ENCODE measurements at regions not wholly inside any gene's neighbourhood (a gene's known extent, or its start where the extent isn't known, plus 50 kb on each side); places are given as distances from the start of the nearest gene placed in this dataset.
"Not testable (repeated sequence)": the region's sequence is repeated elsewhere in the genome, so short reads cannot be mapped to it uniquely, and the experiment has no call there.

GRCh38 chr21:6376321-6377070 is 4144.9 kb upstream of the TPTE start:
- H3K4me3 Mint-ChIP-seq (ENCODE audit: unreplicated experiment); H3K36me3 ChIP-seq (ENCODE audit: control insufficient read depth, insufficient read depth, low read length); CTCF ChIA-PET; H3K4me3 ChIP-seq (ENCODE audit: low read depth, low read length); H3K27me3 Mint-ChIP-seq (ENCODE audit: insufficient read depth, unreplicated experiment); H3K27ac Mint-ChIP-seq (ENCODE audit: unreplicated experiment); H3K9me3 Mint-ChIP-seq (ENCODE audit: unreplicated experiment); H3K4me1 ChIP-seq; intact Hi-C loops (cut with micrococcal nuclease; ENCODE audit: unreplicated experiment); POLR2A ChIA-PET; H3K4me1 Mint-ChIP-seq (ENCODE audit: low read depth, unreplicated experiment); H3K36me3 Mint-ChIP-seq (ENCODE audit: insufficient read depth, unreplicated experiment); H3K27me3 ChIP-seq (replicated peaks; ENCODE audit: control insufficient read depth, insufficient read depth, low read length); DNase-seq; H3K9me3 ChIP-seq; BruUV-seq (replicated peaks): not testable (repeated sequence)
